ENCODE measurements at regions not wholly inside any gene's neighbourhood (a gene's known extent, or its start where the extent isn't known, plus 50 kb on each side); places are given as distances from the start of the nearest gene placed in this dataset.

DNA sequence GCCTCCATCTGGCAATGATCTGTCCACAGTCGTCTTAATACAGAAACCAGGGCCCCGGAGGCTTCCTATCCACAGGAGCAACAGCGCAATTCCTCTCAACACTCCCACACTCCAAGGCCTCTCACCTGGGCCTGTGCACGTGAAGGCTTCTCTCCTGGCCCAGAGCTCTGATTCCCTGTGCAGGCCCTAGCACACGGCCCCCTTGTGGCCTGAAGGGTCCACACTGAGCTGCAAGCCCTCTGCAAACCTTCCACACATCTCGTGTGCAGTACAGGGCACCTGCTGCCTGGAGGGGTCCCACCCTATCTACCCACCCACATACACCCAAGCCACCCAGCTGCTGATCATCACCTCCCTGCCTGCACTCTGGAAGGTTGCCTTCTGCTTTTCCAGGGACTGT lies 150.1 kb upstream of the NUDT10 start:
- H3K27me3 ChIP-seq: no peaks in the 10 kb centered on the region
- 20 to 44% methylated on average over 4 to 5 of the region's 6 CpGs for WGBS, 2 donors
- TF ChIP-seq POLR2A (IDR thresholded peaks at IDR 0.05) (no peak), CTCF (IDR thresholded peaks at IDR 0.05) (no peak)
- no peaks in the 10 kb centered on the region for H3K36me3 ChIP-seq
- H3K4me1 ChIP-seq: no peaks in the 10 kb centered on the region
- intact Hi-C loops (cut with DNase I): no loop called here
- H3K4me3 ChIP-seq (replicated peaks in 1 of 3): no peak overlapping the region
- H3K9me3 ChIP-seq: no peaks in the 10 kb centered on the region
- no peak overlapping the region for H3K27ac ChIP-seq
- DNase-seq: no peak

GRCh38 chrX:51192104-51192503 lies 140.5 kb upstream of the NUDT10 start:
- Histone ChIP-seq H3K9me3 (no peaks in the 10 kb centered on the region), H3K36me3 (no peaks in the 10 kb centered on the region), H3K4me3 (replicated peaks in 1 of 3) (no peak overlapping the region), H3K27me3 (no peaks in the 10 kb centered on the region), H3K4me1 (no peaks in the 10 kb centered on the region), H3K27ac (no peak overlapping the region)
- TF ChIP-seq CTCF (IDR thresholded peaks at IDR 0.05) (no peak), POLR2A (IDR thresholded peaks at IDR 0.05) (no peak)
- no peak for DNase-seq
- intact Hi-C loops (cut with DNase I): no loop called here
- 100% methylated on average over 1 of the region's 1 CpG; no CpG with 5 or more reads in 1 of the 2 donors for WGBS, 2 donors

DNA sequence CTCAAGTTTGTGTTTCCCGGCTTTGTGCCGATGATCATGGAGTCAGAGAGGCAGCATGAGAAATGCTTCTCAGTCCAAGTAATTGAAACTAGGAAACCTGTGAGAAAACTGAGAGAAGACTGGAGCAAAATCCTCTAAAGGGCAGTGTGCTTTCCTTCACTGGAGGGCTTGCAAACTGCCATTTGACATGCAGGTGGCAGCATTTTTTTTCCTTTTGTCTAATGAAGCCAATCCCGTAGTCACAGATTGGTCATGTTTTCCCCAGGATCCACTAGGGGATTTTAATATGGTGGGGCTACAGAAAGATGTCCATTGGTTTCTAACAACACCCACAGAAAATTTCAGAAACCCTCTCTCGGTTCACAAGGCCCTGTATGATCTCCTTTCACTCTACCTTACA lies 117.4 kb upstream of the NUDT10 start:
- no peaks in the 10 kb centered on the region for H3K4me1 ChIP-seq
- intact Hi-C loops (cut with DNase I): no loop called here
- TF ChIP-seq CTCF (IDR thresholded peaks at IDR 0.05): no peak
- TF ChIP-seq POLR2A (IDR thresholded peaks at IDR 0.05): no peak
- no peak overlapping the region for H3K4me3 ChIP-seq (replicated peaks in 1 of 3)
- H3K9me3 ChIP-seq: no peaks in the 10 kb centered on the region
- no peaks in the 10 kb centered on the region for H3K27me3 ChIP-seq
- 66 to 68% methylated on average over 4 of the region's 4 CpGs for WGBS, 2 donors
- no peaks in the 10 kb centered on the region for H3K36me3 ChIP-seq
- no peak overlapping the region for H3K27ac ChIP-seq
- no peak for DNase-seq

GRCh38 chrX:51215856-51216255 lies 116.8 kb upstream of the NUDT10 start:
- H3K4me1 ChIP-seq: no peaks in the 10 kb centered on the region
- intact Hi-C loops (cut with DNase I): no loop called here
- 87 to 89% methylated on average over 2 of the region's 2 CpGs for WGBS, 2 donors
- no peaks in the 10 kb centered on the region for H3K27me3 ChIP-seq
- H3K9me3 ChIP-seq: no peaks in the 10 kb centered on the region
- H3K27ac ChIP-seq: no peak overlapping the region
- no peak overlapping the region for H3K4me3 ChIP-seq (replicated peaks in 1 of 3)
- no peaks in the 10 kb centered on the region for H3K36me3 ChIP-seq
- TF ChIP-seq CTCF (IDR thresholded peaks at IDR 0.05): no peak
- TF ChIP-seq POLR2A (IDR thresholded peaks at IDR 0.05): no peak
- no peak for DNase-seq

- Histone ChIP-seq H3K4me1 (no peaks in the 10 kb centered on the region), H3K4me3 (replicated peaks in 1 of 3) (no peak overlapping the region), H3K27me3 (no peaks in the 10 kb centered on the region), H3K36me3 (no peaks in the 10 kb centered on the region), H3K27ac (no peak overlapping the region), H3K9me3 (no peaks in the 10 kb centered on the region)
- intact Hi-C loops (cut with DNase I): no loop called here
- TF ChIP-seq POLR2A (IDR thresholded peaks at IDR 0.05) (no peak), CTCF (IDR thresholded peaks at IDR 0.05) (no peak)
- 83 to 87% methylated on average over 4 of the region's 4 CpGs for WGBS, 2 donors
- DNase-seq: no peak
Observed at GRCh38 chrX:51242212-51242611, 90.4 kb upstream of the NUDT10 start.

Measured in thyroid gland (tissue), 4 donors.